ENCODE measurements at regions not wholly inside any gene's neighbourhood (a gene's known extent, or its start where the extent isn't known, plus 50 kb on each side); places are given as distances from the start of the nearest gene placed in this dataset.
"Not testable (repeated sequence)": the region's sequence is repeated elsewhere in the genome, so short reads cannot be mapped to it uniquely, and the experiment has no call there.

GRCh38 chrX:45992402-45993123 lies 552.7 kb downstream of the ZNF674 start:
- no peak for DNase-seq (ENCODE audit: low read depth in 2 of 2)

- no peak for DNase-seq (ENCODE audit: low read depth in 2 of 2)
Measured at GRCh38 chrX:45986971-45987370, 558.2 kb downstream of the ZNF674 start.

- no peak for DNase-seq (ENCODE audit: low read depth in 2 of 2)
Measured at GRCh38 chrX:45986081-45986480, 559.1 kb downstream of the ZNF674 start.

GRCh38 chrX:45982958-45983727 lies 562.1 kb downstream of the ZNF674 start:
- DNase-seq (ENCODE audit: low read depth in 2 of 2) = not testable (repeated sequence)

GRCh38 chrX:45980726-45981125 lies 564.5 kb downstream of the ZNF674 start:
- DNase-seq (ENCODE audit: low read depth in 2 of 2) = no peak

- DNase-seq (ENCODE audit: low read depth in 2 of 2) = no peak
Measured at GRCh38 chrX:45975633-45976032, 569.6 kb downstream of the ZNF674 start.

GRCh38 chrX:45972636-45973035 lies 572.6 kb downstream of the ZNF674 start:
- no peak for DNase-seq (ENCODE audit: low read depth in 2 of 2)

GRCh38 chrX:45959567-45959966 lies 585.7 kb downstream of the ZNF674 start:
- DNase-seq (ENCODE audit: low read depth in 2 of 2) = no peak

- DNase-seq (ENCODE audit: low read depth in 2 of 2) = no peak
Measured at GRCh38 chrX:45956191-45956870, 588.9 kb downstream of the ZNF674 start.

- no peak for DNase-seq (ENCODE audit: low read depth in 2 of 2)
Measured at GRCh38 chrX:45955661-45956060, 589.6 kb downstream of the ZNF674 start.

- DNase-seq (ENCODE audit: low read depth in 2 of 2) = no peak
Measured at GRCh38 chrX:45954026-45954425, 591.2 kb downstream of the ZNF674 start.

GRCh38 chrX:45952030-45952429 lies 593.2 kb downstream of the ZNF674 start:
- DNase-seq (ENCODE audit: low read depth in 2 of 2) = no peak

GRCh38 chrX:45935408-45935807 lies 609.8 kb downstream of the ZNF674 start:
- no peak for DNase-seq (ENCODE audit: low read depth in 2 of 2)

GRCh38 chrX:45912316-45912715 lies 632.9 kb downstream of the ZNF674 start:
- no peak for DNase-seq (ENCODE audit: low read depth in 2 of 2)

- no peak for DNase-seq (ENCODE audit: low read depth in 2 of 2)
Measured at GRCh38 chrX:45907786-45908185, 637.4 kb downstream of the ZNF674 start.

GRCh38 chrX:45903781-45904201 lies 641.4 kb downstream of the ZNF674 start:
- DNase-seq (ENCODE audit: low read depth in 2 of 2) = no peak

- peak; percentile 55 to 56 for DNase-seq (ENCODE audit: low read depth in 2 of 2)
Measured at GRCh38 chrX:45900766-45901615, 644.2 kb downstream of the ZNF674 start.

GRCh38 chrX:45894864-45895645 lies 650.2 kb downstream of the ZNF674 start:
- DNase-seq (ENCODE audit: low read depth in 2 of 2) = no peak

GRCh38 chrX:45889471-45889870 lies 655.8 kb downstream of the ZNF674 start:
- peak; percentile 23 to 27 for DNase-seq (ENCODE audit: low read depth in 2 of 2)

GRCh38 chrX:45888518-45888917 lies 656.7 kb downstream of the ZNF674 start:
- DNase-seq (ENCODE audit: low read depth in 2 of 2) = no peak

- DNase-seq (ENCODE audit: low read depth in 2 of 2) = no peak
Measured at GRCh38 chrX:45885931-45886330, 659.3 kb downstream of the ZNF674 start.
